Sigmoid colon (tissue), 6 donors: ENCODE measurements at regions not wholly inside any gene's neighbourhood (a gene's known extent, or its start where the extent isn't known, plus 50 kb on each side); places are given as distances from the start of the nearest gene placed in this dataset.
A peak's percentile ranks its signal among the peaks of the same experiment; 100 is the strongest.
"Not testable (repeated sequence)": the region's sequence is repeated elsewhere in the genome, so short reads cannot be mapped to it uniquely, and the experiment has no call there.

ENCODE experiments used
- DNase-seq: peaks from one replicate; pipeline ENCODE4 v3.0.0-alpha.2; 2019
- H3K27ac ChIP-seq, 4 donors: fragments of 200-600 bp; sonication (generic); one replicate each; pipeline ENCODE4 v1.5.1; 2016 to 2019; ENCODE audit warnings: mild to moderate bottlenecking in 1 of 4
- H3K27me3 ChIP-seq, 3 donors: fragments of 200-600 bp; sonication (generic); one replicate each; pipeline ENCODE4 v1.5.1; 2019; ENCODE audit warnings: mild to moderate bottlenecking in 1 of 3
- H3K36me3 ChIP-seq, 4 donors: fragments of 200-600 bp; sonication (generic); one replicate each; pipeline ENCODE4 v1.5.1; 2016 to 2019
- H3K4me1 ChIP-seq, 4 donors: fragments of 200-600 bp; sonication (generic); one replicate each; pipeline ENCODE4 v1.5.1; 2017 to 2019
- H3K4me3 ChIP-seq, 4 donors: fragments of 200-600 bp; sonication (generic); one replicate each; pipeline ENCODE4 v1.5.1; 2017 to 2019; ENCODE audit warnings: mild to moderate bottlenecking in 2 of 4, moderate library complexity in 1 of 4
- H3K9me3 ChIP-seq, 4 donors: fragments of 200-600 bp in 3 of 4; sonication (generic) in 3 of 4; one replicate each; pipeline versions ENCODE4 v1.5.1 to v1.6.1; 2013 to 2019
- EP300 ChIP-seq, 4 donors: sonication (generic); formaldehyde crosslinking; IDR thresholded peaks; one replicate each; pipeline ENCODE4 v1.6.1; 2017; ENCODE audit warnings: antibody characterized with exemption in 4 of 4
- POLR2A ChIP-seq, 2 donors: fragments of 450-650 bp; IDR thresholded peaks; one replicate each; pipeline ENCODE4 v1.6.1; 2016; ENCODE audit warnings: antibody characterized with exemption in 2 of 2, mild to moderate bottlenecking in 2 of 2, moderate library complexity in 2 of 2
- POLR2AphosphoS5 ChIP-seq, 4 donors: sonication (generic); formaldehyde crosslinking; IDR thresholded peaks; one replicate each; pipeline ENCODE4 v1.6.1; 2017; ENCODE audit warnings: antibody characterized with exemption in 4 of 4
- WGBS, 2 donors: extraction: QIAGEN DNeasy Blood & Tissue Kit; methylation state at CpG; one replicate each; pipeline ENCODE4 v1.1.7; 2013; 5-methylcytosine and 5-hydroxymethylcytosine counted together
- intact Hi-C: fragments of 100-400 bp; cut with DNase I; formaldehyde crosslinking; loops from one replicate; pipeline ENCODE4 v1.15.1; 2023
- TF ChIP-seq, protein P1 (sequence below), 4 experiments: fragments of 450-650 bp in 3 of 4; fragments of 200-600 bp in 1 of 4; IDR thresholded peaks; one replicate each; pipeline ENCODE4 v1.5.1; 2016 to 2019; ENCODE audit warnings: antibody characterized with exemption in 4 of 4, mild to moderate bottlenecking in 3 of 4, moderate library complexity in 2 of 4
- donor health status: healthy with polysubstance abuse.
- donor health status: healthy.

GRCh38 chr5:98530224-98530623 is 243.2 kb upstream of the RGMB start:
- Histone ChIP-seq H3K27me3 (no peaks in the 10 kb centered on the region), H3K27ac (peak overlapping the region in 1 of 4 donors; percentile 34), H3K4me3 (no peak overlapping the region), H3K9me3 (no peaks in the 10 kb centered on the region), H3K36me3 (no peaks in the 10 kb centered on the region), H3K4me1 (peaks cover 0 to 13% (median 5%) of the 10 kb centered on the region in 4 donors)
- WGBS, 2 donors = 86 to 91% methylated on average over 2 of the region's 2 CpGs
- no peak for DNase-seq
- intact Hi-C loops = no loop called here
- TF ChIP-seq POLR2AphosphoS5 (IDR thresholded peaks at IDR 0.05) (no peak), POLR2A (IDR thresholded peaks at IDR 0.05) (no peak), EP300 (IDR thresholded peaks at IDR 0.05) (no peak)
- TF ChIP-seq, protein P1, sequence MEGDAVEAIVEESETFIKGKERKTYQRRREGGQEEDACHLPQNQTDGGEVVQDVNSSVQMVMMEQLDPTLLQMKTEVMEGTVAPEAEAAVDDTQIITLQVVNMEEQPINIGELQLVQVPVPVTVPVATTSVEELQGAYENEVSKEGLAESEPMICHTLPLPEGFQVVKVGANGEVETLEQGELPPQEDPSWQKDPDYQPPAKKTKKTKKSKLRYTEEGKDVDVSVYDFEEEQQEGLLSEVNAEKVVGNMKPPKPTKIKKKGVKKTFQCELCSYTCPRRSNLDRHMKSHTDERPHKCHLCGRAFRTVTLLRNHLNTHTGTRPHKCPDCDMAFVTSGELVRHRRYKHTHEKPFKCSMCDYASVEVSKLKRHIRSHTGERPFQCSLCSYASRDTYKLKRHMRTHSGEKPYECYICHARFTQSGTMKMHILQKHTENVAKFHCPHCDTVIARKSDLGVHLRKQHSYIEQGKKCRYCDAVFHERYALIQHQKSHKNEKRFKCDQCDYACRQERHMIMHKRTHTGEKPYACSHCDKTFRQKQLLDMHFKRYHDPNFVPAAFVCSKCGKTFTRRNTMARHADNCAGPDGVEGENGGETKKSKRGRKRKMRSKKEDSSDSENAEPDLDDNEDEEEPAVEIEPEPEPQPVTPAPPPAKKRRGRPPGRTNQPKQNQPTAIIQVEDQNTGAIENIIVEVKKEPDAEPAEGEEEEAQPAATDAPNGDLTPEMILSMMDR (IDR thresholded peaks at IDR 0.05) = no peak

GRCh38 chr5:98535901-98536300 is 237.6 kb upstream of the RGMB start:
- Histone ChIP-seq H3K36me3 (no peaks in the 10 kb centered on the region), H3K4me3 (no peak overlapping the region), H3K9me3 (peaks cover 0 to 1% (median 0%) of the 10 kb centered on the region in 4 donors), H3K27me3 (no peaks in the 10 kb centered on the region), H3K4me1 (peaks cover 0 to 3% (median 0%) of the 10 kb centered on the region in 4 donors), H3K27ac (no peak overlapping the region)
- no peak for DNase-seq
- TF ChIP-seq POLR2A (IDR thresholded peaks at IDR 0.05) = no peak
- TF ChIP-seq POLR2AphosphoS5 (IDR thresholded peaks at IDR 0.05) = no peak
- TF ChIP-seq, protein P1 (IDR thresholded peaks at IDR 0.05) = no peak
- no peak for TF ChIP-seq EP300 (IDR thresholded peaks at IDR 0.05)
- WGBS, 2 donors = 75 to 93% methylated on average over 4 of the region's 4 CpGs
- intact Hi-C loops = no loop called here

- no peak overlapping the region for H3K27ac ChIP-seq
- no peak overlapping the region for H3K4me3 ChIP-seq
- H3K4me1 ChIP-seq = peaks cover 0 to 3% (median 0%) of the 10 kb centered on the region in 4 donors
- WGBS, 2 donors = 0 to 89% methylated on average over 1 of the region's 1 CpG
- no peaks in the 10 kb centered on the region for H3K36me3 ChIP-seq
- no peak for DNase-seq
- TF ChIP-seq, protein P1 (IDR thresholded peaks at IDR 0.05) = no peak
- TF ChIP-seq EP300 (IDR thresholded peaks at IDR 0.05) (no peak), POLR2AphosphoS5 (IDR thresholded peaks at IDR 0.05) (no peak), POLR2A (IDR thresholded peaks at IDR 0.05) (no peak)
- H3K27me3 ChIP-seq = no peaks in the 10 kb centered on the region
- H3K9me3 ChIP-seq = peaks cover 0 to 11% (median 2%) of the 10 kb centered on the region in 4 donors
- intact Hi-C loops = no loop called here
Observed at GRCh38 chr5:98540056-98540455, 233.4 kb upstream of the RGMB start.

GRCh38 chr5:98541641-98542040 is 231.8 kb upstream of the RGMB start:
- no peaks in the 10 kb centered on the region for H3K27me3 ChIP-seq
- no peaks in the 10 kb centered on the region for H3K4me1 ChIP-seq
- TF ChIP-seq POLR2A (IDR thresholded peaks at IDR 0.05) (no peak), EP300 (IDR thresholded peaks at IDR 0.05) (no peak), POLR2AphosphoS5 (IDR thresholded peaks at IDR 0.05) (no peak)
- TF ChIP-seq, protein P1 (IDR thresholded peaks at IDR 0.05) = no peak
- 0 to 3% methylated on average over 1 of the region's 1 CpG for WGBS, 2 donors
- no peak overlapping the region for H3K27ac ChIP-seq
- H3K4me3 ChIP-seq = no peak overlapping the region
- DNase-seq = no peak
- peaks cover 0 to 11% (median 2%) of the 10 kb centered on the region in 4 donors for H3K9me3 ChIP-seq
- no peaks in the 10 kb centered on the region for H3K36me3 ChIP-seq
- intact Hi-C loops = no loop called here

DNA sequence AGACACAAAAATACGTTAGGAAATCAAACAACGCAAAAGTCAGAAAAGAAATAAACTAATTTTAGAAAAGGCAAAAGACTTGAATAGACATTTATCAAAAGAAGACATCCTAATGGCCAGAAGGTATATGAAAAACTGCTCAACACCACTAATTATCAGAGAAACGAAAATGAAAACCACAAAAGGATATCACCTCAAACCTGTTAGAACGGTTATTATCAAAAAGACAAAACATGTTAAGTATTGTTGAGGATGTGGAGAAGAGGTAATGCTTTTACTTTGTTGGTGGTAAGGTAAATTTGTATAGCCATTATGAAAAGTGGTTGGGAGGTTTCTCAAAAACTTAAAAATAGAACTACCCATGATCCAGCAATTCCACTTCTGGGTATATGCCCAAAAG is 230.0 kb upstream of the RGMB start:
- intact Hi-C loops = no loop called here
- Histone ChIP-seq H3K27me3 (no peaks in the 10 kb centered on the region), H3K36me3 (no peaks in the 10 kb centered on the region), H3K9me3 (peaks cover 0 to 11% (median 2%) of the 10 kb centered on the region in 4 donors), H3K4me1 (no peaks in the 10 kb centered on the region), H3K4me3 (no peak overlapping the region), H3K27ac (no peak overlapping the region)
- TF ChIP-seq, protein P1 (IDR thresholded peaks at IDR 0.05) = no peak
- TF ChIP-seq EP300 (IDR thresholded peaks at IDR 0.05) (no peak), POLR2AphosphoS5 (IDR thresholded peaks at IDR 0.05) (no peak), POLR2A (IDR thresholded peaks at IDR 0.05) (no peak)
- 89 to 94% methylated on average over 4 of the region's 4 CpGs for WGBS, 2 donors
- DNase-seq = no peak

DNA sequence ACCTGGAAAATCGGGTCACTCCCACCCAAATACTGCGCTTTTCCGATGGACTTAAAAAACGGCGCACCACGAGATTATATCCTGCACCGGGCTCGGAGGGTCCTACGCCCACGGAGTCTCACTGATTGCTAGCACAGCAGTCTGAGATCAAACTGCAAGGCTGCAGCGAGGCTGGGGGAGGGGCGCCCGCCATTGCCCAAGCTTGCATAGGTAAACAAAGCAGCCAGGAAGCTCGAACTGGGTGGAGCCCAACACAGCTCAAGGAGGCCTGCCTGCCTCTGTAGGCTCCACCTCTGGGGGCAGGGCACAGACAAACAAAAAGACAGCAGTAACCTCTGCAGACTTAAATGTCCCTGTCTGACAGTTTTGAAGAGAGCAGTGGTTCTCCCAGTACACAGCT is 226.5 kb upstream of the RGMB start:
- H3K4me1 ChIP-seq, H3K4me3 ChIP-seq, H3K27me3 ChIP-seq, DNase-seq, H3K27ac ChIP-seq, H3K36me3 ChIP-seq, intact Hi-C loops, H3K9me3 ChIP-seq: not testable (repeated sequence)
- 71 to 72% methylated on average over 10 of the region's 14 CpGs for WGBS, 2 donors
